ENCODE measurements at regions not wholly inside any gene's neighbourhood (a gene's known extent, or its start where the extent isn't known, plus 50 kb on each side); places are given as distances from the start of the nearest gene placed in this dataset.

- no peak overlapping the region for H3K27ac Mint-ChIP-seq
- Histone ChIP-seq H3K4me1 (ENCODE audit: control insufficient read depth, insufficient read depth, low read length) (no peaks in the 10 kb centered on the region), H3K9me3 (ENCODE audit: control insufficient read depth, low read length) (no peaks in the 10 kb centered on the region), H3K9ac (ENCODE audit: extremely low read depth, low read length, poor library complexity, severe bottlenecking) (no peak overlapping the region), H3K36me3 (ENCODE audit: control insufficient read depth, insufficient read depth, low read length) (no peaks in the 10 kb centered on the region), H3K27ac (ENCODE audit: low read depth, low read length) (no peak overlapping the region), H3K27me3 (ENCODE audit: control insufficient read depth, insufficient read depth, low read length, poor library complexity, severe bottlenecking) (no peaks in the 10 kb centered on the region), H3K4me3 (ENCODE audit: low read length) (no peak overlapping the region)
- peak; percentile 59 for DNase-seq
- no peaks in the 10 kb centered on the region for H3K36me3 Mint-ChIP-seq (ENCODE audit: low read depth)
- no peaks in the 10 kb centered on the region for H3K4me1 Mint-ChIP-seq
- 92 to 93% methylated on average over 3 to 4 of the region's 4 CpGs for WGBS, 2 experiments (ENCODE audit: insufficient coverage in 1 of 2, insufficient read length in 1 of 2)
- H3K27me3 Mint-ChIP-seq (ENCODE audit: insufficient read depth) = no peaks in the 10 kb centered on the region
- TF ChIP-seq, protein P1, sequence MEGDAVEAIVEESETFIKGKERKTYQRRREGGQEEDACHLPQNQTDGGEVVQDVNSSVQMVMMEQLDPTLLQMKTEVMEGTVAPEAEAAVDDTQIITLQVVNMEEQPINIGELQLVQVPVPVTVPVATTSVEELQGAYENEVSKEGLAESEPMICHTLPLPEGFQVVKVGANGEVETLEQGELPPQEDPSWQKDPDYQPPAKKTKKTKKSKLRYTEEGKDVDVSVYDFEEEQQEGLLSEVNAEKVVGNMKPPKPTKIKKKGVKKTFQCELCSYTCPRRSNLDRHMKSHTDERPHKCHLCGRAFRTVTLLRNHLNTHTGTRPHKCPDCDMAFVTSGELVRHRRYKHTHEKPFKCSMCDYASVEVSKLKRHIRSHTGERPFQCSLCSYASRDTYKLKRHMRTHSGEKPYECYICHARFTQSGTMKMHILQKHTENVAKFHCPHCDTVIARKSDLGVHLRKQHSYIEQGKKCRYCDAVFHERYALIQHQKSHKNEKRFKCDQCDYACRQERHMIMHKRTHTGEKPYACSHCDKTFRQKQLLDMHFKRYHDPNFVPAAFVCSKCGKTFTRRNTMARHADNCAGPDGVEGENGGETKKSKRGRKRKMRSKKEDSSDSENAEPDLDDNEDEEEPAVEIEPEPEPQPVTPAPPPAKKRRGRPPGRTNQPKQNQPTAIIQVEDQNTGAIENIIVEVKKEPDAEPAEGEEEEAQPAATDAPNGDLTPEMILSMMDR (conservative IDR thresholded peaks at IDR 0.05) = peak; percentile 21
- H3K4me3 Mint-ChIP-seq = no peak overlapping the region
- H3K9me3 Mint-ChIP-seq = no peaks in the 10 kb centered on the region
Measured at GRCh38 chr2:3078684-3079083, 298.9 kb downstream of the EIPR1 start.

- WGBS, 2 experiments (ENCODE audit: insufficient coverage in 1 of 2, insufficient read length in 1 of 2) = 88 to 92% methylated on average over 19 to 21 of the region's 21 CpGs
- H3K4me3 Mint-ChIP-seq = no peak overlapping the region
- Histone ChIP-seq H3K9ac (ENCODE audit: extremely low read depth, low read length, poor library complexity, severe bottlenecking) (no peak overlapping the region), H3K27ac (ENCODE audit: low read depth, low read length) (peak overlapping the region; percentile 94), H3K9me3 (ENCODE audit: control insufficient read depth, low read length) (no peaks in the 10 kb centered on the region), H3K36me3 (ENCODE audit: control insufficient read depth, insufficient read depth, low read length) (no peaks in the 10 kb centered on the region), H3K4me1 (ENCODE audit: control insufficient read depth, insufficient read depth, low read length) (no peaks in the 10 kb centered on the region), H3K27me3 (ENCODE audit: control insufficient read depth, insufficient read depth, low read length, poor library complexity, severe bottlenecking) (no peaks in the 10 kb centered on the region), H3K4me3 (ENCODE audit: low read length) (no peak overlapping the region)
- H3K36me3 Mint-ChIP-seq (ENCODE audit: low read depth) = no peaks in the 10 kb centered on the region
- TF ChIP-seq, protein P1 (conservative IDR thresholded peaks at IDR 0.05) = no peak
- no peaks in the 10 kb centered on the region for H3K9me3 Mint-ChIP-seq
- no peaks in the 10 kb centered on the region for H3K4me1 Mint-ChIP-seq
- DNase-seq = peak; percentile 41
- no peak overlapping the region for H3K27ac Mint-ChIP-seq
- H3K27me3 Mint-ChIP-seq (ENCODE audit: insufficient read depth) = no peaks in the 10 kb centered on the region
Measured at GRCh38 chr2:3076848-3077642, 300.6 kb downstream of the EIPR1 start.

DNA sequence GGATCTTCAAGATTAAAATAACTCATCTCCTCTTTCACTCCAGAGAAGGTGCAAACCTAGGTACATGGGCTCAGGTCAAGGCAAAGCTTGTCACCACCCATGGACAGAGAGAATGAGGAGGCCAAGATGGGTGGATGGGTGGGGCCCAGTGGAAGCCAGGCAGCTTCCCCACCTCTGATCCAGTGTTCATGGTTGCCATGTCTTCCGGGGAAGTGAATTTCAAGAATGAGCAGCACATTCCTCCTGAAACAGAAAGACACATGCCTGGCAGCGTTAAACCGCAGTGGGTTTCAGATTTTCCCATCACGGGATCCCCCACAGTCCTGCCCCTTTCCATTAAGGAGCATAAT lies 301.7 kb downstream of the EIPR1 start:
- Mint-ChIP-seq H3K9me3 (no peaks in the 10 kb centered on the region), H3K27me3 (ENCODE audit: insufficient read depth) (no peaks in the 10 kb centered on the region), H3K36me3 (ENCODE audit: low read depth) (no peaks in the 10 kb centered on the region), H3K4me3 (no peak overlapping the region), H3K27ac (no peak overlapping the region), H3K4me1 (no peaks in the 10 kb centered on the region)
- no peak overlapping the region for H3K27ac ChIP-seq (ENCODE audit: low read depth, low read length)
- no peak overlapping the region for H3K9ac ChIP-seq (ENCODE audit: extremely low read depth, low read length, poor library complexity, severe bottlenecking)
- no peaks in the 10 kb centered on the region for H3K4me1 ChIP-seq (ENCODE audit: control insufficient read depth, insufficient read depth, low read length)
- H3K4me3 ChIP-seq (ENCODE audit: low read length) = no peak overlapping the region
- DNase-seq = no peak
- no peaks in the 10 kb centered on the region for H3K9me3 ChIP-seq (ENCODE audit: control insufficient read depth, low read length)
- H3K27me3 ChIP-seq (ENCODE audit: control insufficient read depth, insufficient read depth, low read length, poor library complexity, severe bottlenecking) = no peaks in the 10 kb centered on the region
- TF ChIP-seq, protein P1 (conservative IDR thresholded peaks at IDR 0.05) = no peak
- WGBS, 2 experiments (ENCODE audit: insufficient coverage in 1 of 2, insufficient read length in 1 of 2) = 94 to 100% methylated on average over 4 of the region's 4 CpGs
- H3K36me3 ChIP-seq (ENCODE audit: control insufficient read depth, insufficient read depth, low read length) = no peaks in the 10 kb centered on the region
